Fibroblast of lung (primary cell): ENCODE measurements at regions not wholly inside any gene's neighbourhood (a gene's known extent, or its start where the extent isn't known, plus 50 kb on each side); places are given as distances from the start of the nearest gene placed in this dataset.

Experiments used
- CTCF ChIP-seq, 2 donors: IDR thresholded peaks in 1 of 2; conservative IDR thresholded peaks in 1 of 2; 1 replicate in 1 of 2; 2 replicates in 1 of 2; pipeline ENCODE4 v1.5.1; 2011 to 2012; ENCODE audit warnings: low read length in 2 of 2, control low read depth in 1 of 2, inconsistent platforms in 1 of 2, low read depth in 1 of 2, mild to moderate bottlenecking in 1 of 2
- EZH2 ChIP-seq: IDR thresholded peaks from 2 replicates; pipeline ENCODE4 v1.5.1; 2012; ENCODE audit warnings: low read length, control low read depth, mild to moderate bottlenecking; ENCODE audit errors: missing control alignments

GRCh38 chr5:17120209-17120608 is 97.2 kb upstream of the BASP1 start:
- TF ChIP-seq CTCF (conservative IDR thresholded peaks at IDR 0.05 in 1 of 2, IDR thresholded peaks at IDR 0.05 in 1 of 2; ENCODE audit: low read depth in 1 of 2, low read length in 2 of 2), result no peak
- TF ChIP-seq EZH2, result no peak
